GM21515 (cell line): ENCODE measurements at regions not wholly inside any gene's neighbourhood (a gene's known extent, or its start where the extent isn't known, plus 50 kb on each side); places are given as distances from the start of the nearest gene placed in this dataset.

ENCODE experiments used
- ATAC-seq: cut with Tn5 transposase; IDR thresholded peaks from one replicate; pipeline ENCODE4 v1.9.1; 2021; ENCODE audit not compliant: unreplicated experiment

- ATAC-seq, result peak; percentile 54
These were observed 300.6 kb downstream of the SOX9 start for GRCh38 chr17:72421128-72422092.

DNA sequence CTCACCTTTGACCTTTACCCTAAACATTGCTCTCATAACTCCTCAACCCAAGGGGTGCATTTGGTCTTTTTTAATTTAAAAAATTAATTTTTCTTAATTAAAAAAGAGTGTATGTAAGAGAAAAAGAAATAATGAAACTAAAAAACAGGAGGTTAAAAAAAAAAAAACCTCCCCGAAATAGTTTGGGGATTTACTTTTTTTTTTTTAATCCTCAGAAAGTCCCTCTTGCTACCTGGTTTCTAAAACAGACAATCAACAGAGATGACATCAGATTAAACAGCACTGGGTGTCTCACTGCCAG lies 301.3 kb downstream of the SOX9 start:
- no peak for ATAC-seq

DNA sequence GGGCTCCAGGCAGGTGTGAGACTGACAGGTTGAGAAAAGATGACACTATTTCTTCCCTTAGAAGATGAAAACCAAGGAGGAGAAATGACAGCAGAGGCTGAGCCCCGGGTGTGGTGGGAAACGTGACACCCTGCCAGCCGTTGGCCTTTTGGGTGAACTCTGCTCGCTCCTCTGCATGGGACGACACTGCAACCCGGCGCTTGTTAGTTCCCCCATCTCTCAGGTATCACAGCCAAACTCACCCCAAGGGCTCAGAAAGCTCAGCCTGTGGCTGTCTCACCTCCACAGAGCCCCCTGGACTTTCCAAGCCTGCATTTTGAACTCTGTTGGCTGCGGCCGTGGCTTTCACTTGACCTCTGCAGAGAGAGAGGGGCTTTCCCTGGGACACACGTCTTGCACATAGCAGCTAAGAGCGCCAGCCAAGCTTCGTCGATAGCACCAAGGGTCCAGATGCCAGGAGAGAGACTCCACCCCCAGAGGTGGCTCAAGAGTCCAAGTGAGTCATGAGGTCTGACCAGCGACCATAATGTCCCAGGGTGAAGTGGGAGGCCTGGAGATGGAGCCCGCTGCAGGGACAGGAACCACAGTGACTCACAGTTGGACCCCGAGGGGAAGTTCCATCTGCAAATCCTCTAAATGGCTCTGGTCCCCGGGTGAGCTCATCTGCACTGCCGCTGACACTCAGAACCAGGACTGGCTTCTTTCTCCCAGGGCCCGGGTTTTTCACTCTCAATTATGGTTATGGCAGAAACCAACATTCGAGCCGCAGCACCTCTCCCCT lies 301.9 kb downstream of the SOX9 start:
- peak; percentile 38 for ATAC-seq

GRCh38 chr17:72423286-72423589 lies 302.4 kb downstream of the SOX9 start:
- ATAC-seq, result no peak

GRCh38 chr17:72423718-72424117 lies 302.9 kb downstream of the SOX9 start:
- ATAC-seq, result peak; percentile 14

- ATAC-seq, result no peak
These were observed 303.8 kb downstream of the SOX9 start for GRCh38 chr17:72424505-72425117.

DNA sequence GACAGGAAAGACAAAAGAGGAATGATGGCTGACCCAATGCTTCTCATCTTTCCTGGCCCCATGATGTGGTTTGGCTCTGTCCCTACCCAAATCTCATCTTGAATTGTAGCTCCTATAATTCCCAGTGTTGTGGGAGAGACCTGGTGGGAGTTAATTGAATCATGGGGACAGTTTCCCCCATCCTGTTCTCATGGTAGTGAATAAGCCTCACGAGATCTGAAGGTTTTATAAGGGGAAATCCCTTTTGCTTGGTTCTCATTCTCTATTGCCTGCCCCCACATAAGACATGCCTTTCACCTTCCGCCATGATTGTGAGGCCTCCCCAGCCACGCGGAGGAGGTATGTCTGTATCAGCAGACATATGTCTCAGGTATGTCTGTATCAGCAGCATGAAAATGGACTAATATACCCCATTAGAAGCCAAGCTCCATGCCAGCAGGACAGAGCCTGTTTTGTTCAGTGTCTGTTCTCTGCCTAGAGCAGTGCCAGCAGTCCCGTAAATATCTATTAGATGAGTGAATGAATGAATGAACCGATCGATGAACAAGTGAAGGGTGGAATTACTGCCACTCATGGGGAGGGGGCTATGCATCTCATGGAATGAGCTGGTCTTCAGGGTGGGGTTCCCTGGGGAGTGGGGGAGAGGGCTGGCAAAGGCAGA lies 304.4 kb downstream of the SOX9 start:
- no peak for ATAC-seq

GRCh38 chr17:72425794-72426168 lies 305.0 kb downstream of the SOX9 start:
- ATAC-seq, result no peak

- no peak for ATAC-seq
These were observed 305.5 kb downstream of the SOX9 start for GRCh38 chr17:72426321-72426720.

GRCh38 chr17:72426948-72427760 lies 306.3 kb downstream of the SOX9 start:
- no peak for ATAC-seq

DNA sequence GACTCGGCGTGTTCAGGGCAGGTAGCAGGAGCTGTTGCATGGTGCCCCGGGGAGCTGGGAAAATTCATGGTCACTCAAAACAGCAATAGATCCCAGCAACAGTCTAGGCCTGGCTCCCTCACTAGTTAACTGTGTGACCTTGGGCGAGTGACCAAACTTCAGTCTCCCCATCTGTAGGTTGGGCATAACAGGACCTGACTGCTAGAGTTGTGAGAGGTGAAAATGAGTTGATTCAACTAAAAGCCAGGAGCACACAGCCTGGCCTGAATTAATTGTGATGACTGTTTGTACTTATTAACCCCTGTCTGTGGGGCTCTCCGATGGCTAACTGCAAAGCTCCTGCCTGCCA lies 306.9 kb downstream of the SOX9 start:
- ATAC-seq, result no peak

DNA sequence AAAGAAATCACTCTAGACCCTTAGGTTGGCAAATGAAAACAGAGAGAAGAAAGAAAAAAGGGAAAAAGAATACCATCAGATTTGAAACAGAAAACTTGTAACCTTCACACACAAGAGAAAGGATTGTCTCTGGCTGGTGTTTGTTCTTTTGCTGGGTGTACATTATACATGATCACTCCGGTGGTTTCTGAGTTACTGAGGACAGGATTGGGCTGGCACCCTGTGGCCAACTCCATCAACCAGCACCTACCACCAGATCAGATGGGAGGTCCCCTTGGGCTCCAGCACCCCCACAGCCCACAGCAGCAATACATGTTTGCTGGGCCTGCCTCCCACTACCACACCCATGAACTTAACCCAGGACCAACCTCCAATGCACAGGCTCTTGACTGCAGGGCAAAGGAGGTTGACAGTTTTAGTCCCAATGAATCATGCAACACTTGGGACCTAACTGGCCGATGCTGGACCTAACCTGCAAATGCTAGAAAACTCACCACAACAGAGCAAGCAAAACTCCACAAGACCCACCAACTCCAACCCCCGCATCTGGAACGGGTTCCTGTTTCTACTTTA lies 308.3 kb downstream of the SOX9 start:
- ATAC-seq, result no peak

DNA sequence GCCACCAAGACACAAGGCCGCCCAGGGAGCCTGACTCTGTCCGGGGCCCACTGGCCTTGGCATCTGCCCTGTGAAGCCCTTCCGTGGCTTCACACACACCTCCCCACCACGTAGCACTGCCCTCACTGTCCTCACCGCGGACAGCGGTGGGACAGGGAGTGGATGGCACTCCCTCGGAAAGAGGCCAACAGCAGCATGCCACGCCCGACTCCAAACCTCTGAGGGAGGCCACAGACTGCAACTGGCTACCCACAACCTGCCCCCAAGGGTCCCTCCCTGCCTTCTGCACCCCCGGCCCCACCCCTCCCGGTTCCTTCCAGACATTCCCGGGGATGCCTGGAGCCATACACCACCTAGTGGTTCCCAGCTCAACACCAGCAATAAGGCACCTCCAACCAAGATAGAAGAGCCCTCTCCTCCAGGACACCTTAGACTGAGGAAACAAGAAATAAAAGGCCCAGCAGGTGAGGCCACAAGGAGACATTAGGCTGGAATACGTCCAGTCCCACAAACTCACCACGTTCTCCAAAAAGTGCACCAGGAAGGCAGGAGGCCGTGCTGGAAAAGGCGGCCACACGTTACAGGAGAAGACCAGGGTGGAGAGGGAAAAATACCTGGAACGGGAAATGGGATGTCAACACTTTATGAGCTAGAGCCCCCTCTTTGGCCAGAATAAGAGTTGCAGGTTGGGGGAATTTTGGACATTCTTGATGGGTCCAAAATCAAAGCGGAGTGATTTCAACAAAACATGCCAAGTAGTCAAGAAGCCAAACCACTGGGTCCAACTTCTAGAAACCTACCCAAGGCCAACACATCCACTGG lies 310.0 kb downstream of the SOX9 start:
- ATAC-seq, result no peak

- no peak for ATAC-seq
These were observed 311.4 kb downstream of the SOX9 start for GRCh38 chr17:72432143-72432621.

DNA sequence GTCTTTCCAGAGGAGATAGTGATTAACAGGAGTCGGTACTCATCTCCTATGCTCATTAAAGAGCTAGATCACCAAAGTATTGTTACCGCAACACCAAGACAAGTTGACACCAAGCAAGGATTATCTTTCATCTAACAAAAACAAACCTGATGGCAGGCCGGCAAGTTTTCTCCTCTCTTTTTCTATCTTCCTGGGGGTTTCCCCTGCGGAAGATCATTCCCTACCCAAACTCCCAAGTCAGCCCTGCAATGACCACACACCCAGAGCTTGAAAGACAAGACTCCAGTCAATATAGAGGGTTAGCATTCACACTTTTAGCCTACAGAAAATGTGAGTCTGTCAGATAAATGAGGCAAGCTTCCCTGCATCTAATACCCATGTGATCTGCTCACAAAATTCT lies 312.1 kb downstream of the SOX9 start:
- no peak for ATAC-seq

DNA sequence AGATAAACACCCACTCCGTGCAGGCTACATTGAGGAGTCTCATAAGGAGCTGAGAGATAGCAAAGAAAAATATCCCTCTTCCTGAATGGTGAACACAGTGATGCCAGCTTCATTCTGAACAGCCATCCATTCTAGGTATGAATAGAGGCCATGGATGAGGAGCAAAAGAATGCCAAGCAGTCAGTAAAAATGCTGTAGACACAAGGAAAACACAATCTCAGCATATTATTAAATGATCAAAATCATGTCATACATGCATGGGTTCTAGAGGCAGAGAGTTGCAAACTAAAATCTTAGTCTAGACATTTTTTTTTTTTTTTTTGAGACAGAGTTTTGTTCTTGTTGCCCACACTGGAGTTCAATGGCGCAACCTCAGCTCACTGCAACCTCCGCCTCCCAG lies 313.0 kb downstream of the SOX9 start:
- ATAC-seq, result no peak

GRCh38 chr17:72434581-72434980 lies 313.8 kb downstream of the SOX9 start:
- no peak for ATAC-seq

- no peak for ATAC-seq
These were observed 314.3 kb downstream of the SOX9 start for GRCh38 chr17:72434991-72435618.

- no peak for ATAC-seq
These were observed 318.0 kb downstream of the SOX9 start for GRCh38 chr17:72438783-72439182.
